CD4-positive, alpha-beta T cell treated with Interleukin-17A for 4 hours (primary cell): ENCODE measurements at regions not wholly inside any gene's neighbourhood (a gene's known extent, or its start where the extent isn't known, plus 50 kb on each side); places are given as distances from the start of the nearest gene placed in this dataset.

ENCODE experiments used
- DNase-seq: peaks from one replicate; pipeline ENCODE4 v3.0.0-alpha.2; 2020; ENCODE audit warnings: mixed read lengths

DNA sequence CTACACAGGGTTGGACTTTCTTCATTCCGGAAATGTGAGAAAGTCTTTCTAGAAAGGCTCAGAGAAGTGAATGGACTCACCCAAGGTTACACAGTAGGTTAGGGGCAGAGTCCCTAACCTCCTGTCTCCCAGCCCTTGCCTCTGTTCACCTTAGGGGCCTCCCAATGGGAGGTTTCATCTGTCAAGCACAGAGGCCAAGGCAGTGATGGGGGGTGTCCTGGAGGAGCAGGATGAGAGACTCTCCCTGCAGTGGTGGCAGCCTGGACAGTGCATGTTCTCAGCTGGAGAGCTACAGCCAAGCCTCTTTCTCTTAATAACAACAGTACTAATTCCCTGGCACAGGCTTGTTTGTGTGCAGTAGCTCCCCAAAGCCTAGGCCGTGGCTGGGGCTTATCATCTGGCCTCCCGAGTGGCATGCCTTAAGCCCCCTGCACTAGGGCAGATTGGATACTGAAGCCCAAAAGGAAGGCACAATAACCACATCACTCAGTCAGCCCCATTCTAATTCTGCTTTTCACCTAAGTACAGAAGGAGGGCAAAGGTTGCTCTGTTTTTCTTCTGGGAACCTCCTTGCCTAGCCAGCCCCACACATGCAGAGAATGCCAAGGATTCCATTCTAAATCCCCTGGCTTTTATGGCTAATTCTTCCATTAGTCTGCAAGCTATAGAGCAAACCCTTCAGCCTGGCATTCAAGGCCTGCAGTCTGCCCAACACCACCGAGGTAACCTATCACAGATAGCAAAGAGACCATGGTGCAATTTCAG, 50.2 kb upstream of the XPA start:
- DNase-seq = no peak

DNA sequence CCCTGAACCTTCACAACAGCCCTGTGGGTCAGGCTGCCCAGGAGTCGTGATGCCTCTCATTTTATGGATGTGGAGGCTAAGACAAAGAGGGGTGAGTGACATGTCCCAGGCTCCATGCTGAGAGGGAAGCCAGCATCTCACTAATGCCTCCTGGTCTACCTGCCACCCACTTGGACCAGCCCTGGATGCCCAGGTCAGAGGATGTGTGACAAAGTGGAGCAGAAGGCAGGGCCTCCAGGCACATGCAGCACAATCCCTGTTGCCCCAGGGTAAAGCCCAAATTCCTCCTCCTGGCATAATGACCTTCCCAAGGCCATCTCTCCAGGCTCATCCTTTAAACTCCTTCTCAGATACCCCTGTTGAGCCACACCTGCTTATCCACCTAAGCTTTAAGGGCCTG, 51.4 kb upstream of the XPA start:
- DNase-seq = no peak

DNA sequence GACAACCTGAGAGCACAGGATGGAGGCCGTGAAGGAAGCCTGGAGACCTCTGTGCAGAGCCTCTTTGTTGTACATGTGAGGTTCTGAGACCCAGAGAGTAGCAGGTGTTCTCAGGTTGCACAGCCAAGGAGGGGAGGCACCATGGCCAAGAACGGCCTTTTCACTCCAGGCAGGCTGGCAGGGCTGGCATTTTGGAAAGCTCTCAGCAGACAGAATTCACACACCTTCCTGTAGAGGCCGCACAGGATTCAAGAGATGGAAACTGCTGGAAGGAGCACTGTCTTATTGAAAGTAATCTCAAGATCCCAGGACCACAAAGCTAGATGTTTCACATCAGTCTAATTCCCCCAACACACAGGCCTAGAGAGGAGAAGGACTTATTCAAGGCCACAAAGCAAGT, 52.8 kb upstream of the XPA start:
- no peak for DNase-seq

DNA sequence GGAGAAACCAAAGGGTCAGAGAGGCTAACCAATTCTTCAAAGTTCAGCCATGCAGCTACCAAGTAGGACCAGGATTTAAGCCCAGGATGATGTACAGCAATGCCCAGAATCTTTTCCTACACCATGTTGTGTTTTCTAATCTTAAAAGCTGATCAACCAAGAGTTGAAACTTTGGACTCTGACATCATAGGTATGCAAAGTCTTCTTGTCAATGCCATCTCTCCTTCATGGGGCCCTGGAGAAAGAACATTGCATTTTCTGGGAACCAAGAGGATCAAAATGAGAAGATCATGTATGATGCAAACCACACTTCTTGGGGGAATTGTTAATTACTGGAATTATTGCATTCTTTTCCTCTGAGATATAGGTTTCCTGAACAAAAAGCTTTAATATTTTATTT, 54.4 kb upstream of the XPA start:
- DNase-seq = no peak

DNA sequence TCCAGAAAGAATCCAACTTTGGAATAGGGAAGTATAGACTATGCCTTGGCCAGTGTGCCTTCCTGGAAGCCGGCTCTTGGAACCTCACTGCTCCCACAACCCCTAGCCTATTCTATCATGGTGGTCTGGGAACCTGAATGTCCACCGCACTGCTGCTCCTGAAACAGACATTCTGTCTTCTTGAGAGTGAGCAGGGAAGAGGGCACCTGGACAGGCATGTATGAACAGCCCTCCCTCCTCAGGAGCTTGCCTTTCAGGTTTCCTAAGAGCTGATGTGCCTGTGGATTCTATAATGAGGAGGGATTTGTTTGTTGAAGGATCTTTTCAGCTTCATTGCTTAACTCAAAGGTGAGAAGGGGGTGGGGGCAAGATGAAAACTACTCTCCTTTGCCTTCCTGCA, 55.1 kb upstream of the XPA start:
- no peak for DNase-seq

DNA sequence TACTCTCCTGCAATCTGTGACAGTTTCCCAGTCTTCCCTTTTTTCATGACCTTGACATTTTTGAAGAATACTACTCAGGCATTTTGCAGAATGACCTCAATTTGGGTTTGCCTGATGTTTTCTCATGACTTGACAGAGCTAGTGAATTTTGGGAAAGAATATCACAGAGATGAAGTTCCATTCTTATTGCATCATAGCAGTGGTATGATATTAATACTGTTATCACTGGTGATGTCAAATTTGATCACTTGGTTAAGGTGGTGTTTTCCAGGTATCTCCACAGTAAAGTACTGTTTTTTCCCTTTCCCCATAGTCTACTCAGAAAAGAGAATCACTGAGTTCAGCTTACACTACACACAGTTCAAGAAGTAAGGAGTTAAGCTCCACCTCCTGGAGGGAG, 56.2 kb upstream of the XPA start:
- no peak for DNase-seq

DNA sequence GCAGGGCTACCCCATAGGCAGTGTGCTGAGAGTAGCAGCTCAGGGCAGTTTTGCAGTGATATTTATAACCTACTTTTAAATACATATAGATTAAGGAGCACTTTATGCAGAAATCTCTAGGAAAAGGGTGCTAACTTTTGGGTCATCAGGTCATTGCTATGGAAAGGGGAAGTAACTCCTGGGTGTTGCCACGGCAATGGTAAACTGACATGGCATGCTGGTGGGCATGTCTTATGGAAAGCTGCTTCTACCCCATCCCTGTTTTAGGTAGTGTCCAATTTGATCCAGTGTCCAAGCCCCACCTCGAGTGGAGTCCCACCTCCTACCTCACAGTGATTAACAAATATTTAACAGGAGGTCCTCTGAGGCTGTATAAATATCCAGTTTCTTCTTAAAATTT, 56.8 kb upstream of the XPA start:
- DNase-seq = no peak

DNA sequence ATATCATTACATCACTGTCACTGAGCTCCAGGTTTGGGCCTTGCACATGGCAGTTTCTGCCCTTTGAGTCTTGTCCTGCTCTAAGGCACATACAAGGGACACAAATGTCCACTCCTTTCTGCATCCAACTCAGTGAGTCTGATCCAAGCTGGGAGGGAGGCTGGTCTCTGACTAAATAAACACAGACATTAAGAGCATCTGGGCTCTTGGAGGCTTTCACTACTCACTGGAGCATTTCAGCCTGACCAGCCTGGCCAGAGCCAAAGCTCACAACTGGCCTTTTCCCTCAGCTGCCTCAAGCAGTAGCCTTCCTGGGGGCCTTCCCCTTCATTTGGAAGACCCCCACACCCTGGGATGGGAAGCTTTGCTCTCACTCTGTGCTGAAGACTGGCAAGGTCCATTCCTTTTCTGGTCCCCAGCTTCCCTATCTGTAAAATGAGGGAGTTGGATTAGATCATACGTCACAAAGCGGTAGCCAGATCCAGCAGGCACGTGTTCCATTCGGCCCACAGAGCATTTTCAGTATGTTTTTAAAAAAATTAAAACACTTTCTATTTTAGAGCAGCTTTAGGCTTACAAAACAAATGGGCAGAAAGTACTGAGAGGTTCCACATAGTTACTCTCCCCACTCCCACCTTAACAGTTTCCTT, 58.6 kb upstream of the XPA start:
- no peak for DNase-seq

DNA sequence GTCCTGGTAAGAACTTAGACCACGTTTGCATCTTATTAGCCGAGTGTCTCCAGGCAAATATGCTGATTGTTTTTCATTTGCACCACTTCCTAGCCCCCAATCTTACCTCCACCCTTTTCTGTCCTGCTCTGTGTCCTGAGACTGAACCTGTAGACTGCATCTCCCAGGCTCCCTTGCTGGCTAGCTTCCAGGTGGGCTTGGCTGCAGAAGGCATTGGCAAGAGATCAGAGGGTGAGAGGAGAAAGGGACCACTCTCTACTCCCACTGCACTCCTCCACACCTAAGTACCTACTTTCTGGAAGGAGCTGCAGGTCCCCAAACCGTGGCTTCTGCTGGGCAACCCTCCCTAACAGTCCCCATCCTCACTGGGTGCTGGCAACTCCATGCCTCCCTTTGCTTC, 59.9 kb upstream of the XPA start:
- no peak for DNase-seq

DNA sequence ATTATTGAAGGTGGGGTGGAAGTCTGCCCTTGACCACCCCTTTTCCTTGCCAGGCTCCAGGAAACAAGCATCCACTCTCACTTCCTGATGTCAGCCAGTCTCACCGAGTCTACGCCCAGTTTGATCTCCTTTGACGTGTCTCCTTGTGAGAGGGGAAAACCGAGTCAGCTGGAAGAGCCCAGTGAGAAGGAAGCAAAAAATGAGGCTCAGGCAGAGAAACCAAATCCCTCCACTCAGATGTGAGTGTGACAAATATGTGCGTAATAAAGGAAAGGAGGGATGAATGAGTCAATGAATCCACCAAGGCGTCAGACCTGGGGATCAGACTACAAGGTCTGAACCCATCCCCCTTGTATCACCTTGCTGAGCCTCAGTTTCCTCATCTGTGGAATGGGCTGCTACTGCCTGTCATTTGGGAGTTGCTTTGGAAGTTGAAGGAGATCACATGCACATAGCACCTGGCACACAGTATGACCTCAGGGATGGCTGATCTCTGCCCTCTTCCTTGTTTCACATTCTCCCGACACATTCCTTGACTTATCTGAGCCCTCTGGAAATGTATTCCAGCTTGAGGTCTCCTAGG, 61.3 kb upstream of the XPA start:
- DNase-seq = no peak

DNA sequence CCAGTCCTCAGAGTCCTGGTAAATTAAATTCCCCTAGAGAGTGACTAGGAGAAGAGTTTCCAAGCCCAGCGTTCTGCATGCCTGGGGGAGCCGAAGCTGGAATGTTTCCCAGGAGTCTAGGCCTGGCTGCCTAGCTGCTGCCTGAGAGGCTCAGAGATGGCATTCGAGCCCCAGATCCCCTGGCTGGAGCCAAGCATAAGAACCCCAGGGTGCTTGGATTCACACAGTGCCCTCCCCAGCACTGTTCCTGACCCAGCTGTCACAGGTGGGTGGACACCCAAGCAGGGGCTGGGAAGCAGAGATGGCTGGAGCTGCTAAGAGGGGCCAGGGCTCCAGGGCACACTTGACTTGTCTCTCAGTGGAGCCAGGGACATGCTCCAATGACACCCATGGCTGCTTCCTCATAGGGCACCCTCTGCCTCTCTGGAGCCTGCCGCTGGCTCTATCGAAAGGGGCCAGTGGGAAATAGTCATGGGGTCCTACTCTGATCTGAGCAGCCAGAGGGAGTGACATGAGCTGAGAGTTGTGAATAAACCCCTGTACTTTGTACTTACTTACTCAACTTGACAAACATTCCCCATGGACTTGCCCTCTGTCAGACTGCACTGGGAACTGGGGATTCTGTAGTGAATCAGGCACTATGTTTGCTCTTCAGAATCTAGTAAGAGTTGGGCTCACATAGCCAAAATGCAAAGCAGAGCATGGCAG, 62.6 kb upstream of the XPA start:
- DNase-seq = no peak

DNA sequence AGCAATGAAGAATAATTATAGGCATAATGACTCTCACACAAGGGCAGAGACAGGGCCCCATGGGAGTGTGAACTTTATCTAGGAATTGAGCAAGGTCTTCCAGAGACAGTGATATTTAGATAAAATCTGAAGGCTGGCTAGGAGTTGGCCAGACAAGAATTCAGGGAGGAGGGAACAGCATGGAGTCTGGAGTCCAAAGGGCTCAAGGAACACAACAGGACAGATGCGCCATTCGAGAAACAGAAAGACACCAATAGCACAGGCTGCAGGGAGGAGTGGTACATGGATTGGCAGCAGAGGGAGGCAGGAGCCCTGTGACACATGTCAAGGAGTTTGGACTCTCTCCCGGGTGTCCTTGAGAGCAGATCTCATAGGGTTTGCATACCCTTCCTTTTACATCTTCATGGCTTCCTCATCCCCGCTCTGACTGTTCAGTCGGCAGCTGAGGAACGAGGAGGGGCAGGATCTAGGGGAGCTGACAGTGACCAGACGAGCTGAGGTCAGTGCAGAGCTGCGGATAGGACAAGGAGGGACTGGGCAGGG, 64.0 kb upstream of the XPA start:
- no peak for DNase-seq

DNA sequence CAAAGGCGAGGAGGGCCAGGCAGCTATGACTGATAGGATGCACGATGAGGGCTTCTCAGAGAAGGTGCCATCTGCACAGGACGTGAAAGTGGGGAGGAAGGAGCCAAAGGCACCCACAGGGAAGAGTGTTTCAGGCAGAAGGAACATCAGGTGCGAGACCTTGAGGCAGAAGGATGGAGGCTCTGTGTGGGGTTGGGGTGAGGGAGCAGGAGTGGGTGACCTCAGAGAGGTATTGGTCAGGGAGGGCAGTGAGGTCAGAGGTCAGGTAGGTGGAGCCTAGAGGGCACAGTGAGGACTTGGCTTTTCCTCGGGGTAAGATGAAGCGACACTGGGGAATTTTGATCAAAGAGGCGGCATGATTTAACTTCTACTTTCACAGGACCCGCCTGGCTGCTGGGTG, 64.7 kb upstream of the XPA start:
- DNase-seq = no peak

DNA sequence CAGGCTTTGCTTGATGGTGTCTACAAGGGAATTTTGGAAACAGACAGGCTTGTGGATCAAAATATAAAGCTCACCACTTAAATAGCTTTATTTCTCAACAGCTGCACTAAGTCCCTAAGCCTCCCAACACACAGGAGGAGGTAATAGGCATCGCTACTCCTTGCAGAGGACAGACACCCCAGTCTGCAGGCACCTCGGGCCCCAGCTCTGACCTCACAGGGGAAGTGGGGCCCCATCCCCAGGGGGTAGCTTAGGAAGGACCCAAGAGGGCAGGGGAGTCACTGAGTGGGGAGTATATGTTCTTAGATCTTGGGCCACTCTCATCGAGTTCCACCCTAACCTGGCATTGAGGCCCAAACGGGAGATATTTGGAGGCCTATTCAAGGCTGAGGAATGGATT, 66.7 kb upstream of the XPA start:
- no peak for DNase-seq

DNA sequence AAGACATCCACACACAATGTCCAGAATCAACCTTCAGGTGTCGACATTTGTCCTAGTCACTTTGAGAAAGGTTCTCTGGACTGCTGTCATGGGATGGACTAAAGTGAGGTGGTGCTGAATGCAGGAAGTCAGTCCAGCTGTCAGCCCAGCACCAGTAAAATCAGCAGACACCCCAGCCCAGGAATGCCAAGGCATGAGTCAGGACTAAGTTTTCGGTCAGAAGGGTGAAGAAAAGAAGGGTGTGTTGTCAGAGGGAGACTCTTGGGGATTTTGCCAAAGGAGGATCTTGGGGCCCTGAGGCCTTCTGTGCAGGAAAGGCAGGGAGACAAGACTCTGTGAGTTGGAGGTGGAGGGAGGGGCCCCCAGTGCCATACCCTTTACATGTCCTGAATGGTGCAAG, 69.0 kb upstream of the XPA start:
- no peak for DNase-seq

DNA sequence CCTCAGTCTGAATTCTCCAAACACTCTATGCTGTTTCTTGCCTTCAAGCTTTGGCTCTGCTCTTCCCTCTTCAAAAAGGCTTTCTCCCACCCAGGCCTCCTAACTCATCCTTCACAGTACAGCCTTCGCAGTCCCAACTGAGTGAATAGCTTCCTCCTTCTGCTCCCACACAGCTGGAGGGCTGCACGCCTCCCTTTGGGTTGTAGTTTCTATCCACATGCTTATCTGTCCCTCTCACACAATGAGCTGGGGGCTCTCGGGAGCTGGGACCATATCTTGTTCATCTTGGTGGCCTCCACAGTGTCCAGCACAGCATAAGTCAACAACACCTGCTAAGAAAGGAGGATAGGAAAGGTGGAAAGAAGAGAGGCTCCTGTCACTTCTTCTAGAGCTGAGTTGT, 69.5 kb upstream of the XPA start:
- DNase-seq = no peak

DNA sequence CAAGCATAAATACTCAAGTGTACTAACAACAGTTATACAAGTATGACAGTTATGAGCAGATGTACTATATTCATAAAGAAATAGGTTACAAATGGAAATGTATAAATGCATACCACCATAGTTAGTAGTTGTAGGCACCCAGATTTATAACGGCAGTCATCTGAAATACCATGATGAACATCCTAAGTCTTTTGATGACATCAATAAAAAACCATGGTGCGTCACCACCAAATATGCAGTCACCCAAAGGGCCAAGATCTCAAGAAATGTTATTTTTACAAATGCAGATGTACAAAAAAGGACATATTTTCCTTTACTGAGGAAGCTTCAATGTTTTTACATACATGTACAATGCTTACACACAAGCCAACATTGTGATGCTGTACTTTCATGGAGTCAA, 70.8 kb upstream of the XPA start:
- no peak for DNase-seq

DNA sequence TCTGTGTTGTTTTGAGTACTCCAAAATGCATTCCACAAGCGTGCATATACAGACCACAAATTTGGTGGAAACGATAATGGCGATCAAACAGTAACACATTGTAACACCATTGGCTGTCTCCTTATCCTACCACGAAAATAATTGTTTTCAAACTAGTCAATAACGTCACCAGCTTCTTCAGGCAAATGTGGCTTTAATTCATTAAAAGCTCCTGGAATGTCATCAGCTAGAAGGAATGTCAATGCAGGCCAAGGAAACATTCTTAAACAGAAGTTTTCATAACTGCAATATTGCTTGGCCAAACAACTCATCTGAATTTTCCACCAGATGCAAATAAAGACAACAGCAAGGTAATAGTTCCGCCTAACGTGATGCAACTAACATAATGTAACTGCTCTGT, 71.6 kb upstream of the XPA start:
- no peak for DNase-seq

DNA sequence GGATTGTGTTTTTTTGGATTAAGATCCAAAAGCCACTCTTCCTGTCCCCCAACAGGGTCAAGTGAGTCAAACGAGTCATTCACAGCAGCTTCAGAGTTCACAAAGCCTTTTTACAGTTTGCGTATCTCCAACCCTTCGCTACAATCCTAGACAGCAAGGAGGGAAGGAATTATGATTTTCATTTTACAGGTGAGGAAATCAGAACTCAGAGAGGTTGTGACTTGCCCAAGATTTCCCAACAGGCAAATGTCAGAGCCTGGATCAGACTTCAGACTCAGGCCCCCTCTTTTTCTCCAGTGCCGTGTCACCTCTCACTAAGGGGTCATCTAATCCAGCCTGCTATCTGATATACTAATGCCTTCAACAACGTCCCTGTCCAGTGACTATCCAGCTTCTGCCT, 72.1 kb upstream of the XPA start:
- DNase-seq = no peak

DNA sequence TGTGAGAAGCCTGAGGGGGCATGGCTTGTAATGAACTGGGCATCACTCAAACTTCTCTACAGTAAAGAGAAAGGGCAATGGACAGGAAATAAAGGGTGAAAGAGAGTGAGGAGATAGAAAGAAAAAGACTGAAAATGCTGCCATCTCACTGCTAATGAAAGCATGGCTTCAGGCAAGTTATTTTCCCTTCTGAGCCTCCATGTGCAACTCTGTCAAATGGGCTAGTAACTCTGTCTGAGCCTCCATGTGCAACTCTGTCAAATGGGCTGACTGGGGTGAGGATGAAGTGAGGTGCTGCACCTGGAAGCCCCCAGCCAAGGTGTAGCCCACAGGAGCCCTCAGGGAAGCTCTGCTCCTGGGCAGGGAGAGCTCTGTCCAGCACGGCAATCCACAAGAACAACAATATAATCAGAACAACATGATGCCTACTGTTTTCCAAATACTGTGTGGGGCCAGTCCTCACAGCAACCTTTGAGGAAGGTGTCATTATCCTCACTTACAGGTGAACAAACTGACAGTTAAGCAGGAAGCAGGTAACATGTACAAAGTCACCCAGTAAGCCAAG, 73.8 kb upstream of the XPA start:
- no peak for DNase-seq

DNA sequence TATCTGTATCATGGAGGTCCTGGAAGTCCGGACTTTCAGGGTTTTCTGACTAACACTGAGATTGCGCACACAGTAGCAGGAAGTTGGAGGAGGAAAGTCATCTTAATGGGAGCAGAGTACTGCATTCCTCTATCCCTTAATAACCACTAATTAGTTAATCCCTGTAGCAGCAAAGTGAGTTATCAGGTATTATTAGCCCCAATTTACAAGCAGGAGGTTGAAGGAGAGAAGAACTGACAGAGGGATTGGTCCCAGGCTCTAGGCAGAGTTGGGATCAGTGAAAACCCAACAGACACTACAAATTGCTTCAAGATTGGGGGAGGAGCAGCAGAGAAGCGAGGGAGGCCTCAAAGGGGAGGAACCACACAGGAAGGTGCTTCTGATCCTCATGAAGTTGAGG, 74.5 kb upstream of the XPA start:
- DNase-seq = no peak

DNA sequence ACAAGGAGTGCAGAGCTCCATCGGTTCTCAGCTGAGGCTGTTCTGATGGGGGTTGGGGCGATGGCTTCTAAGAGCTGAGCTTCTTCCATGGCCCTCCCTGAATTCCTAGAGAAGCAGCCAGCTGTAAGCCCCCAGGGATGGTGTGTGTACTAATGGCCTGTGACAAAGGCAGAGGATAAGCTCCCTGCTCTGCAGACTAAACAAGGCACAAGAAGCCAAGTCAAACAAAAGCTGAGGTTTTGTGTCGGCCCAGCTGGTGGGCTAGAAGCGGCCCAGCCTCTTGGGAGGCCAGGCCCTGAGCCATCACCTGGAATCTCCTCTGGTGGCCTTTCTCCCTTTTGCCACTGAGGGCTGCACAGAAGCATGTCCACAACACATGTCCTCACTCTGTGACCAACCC, 75.0 kb upstream of the XPA start:
- DNase-seq = no peak

DNA sequence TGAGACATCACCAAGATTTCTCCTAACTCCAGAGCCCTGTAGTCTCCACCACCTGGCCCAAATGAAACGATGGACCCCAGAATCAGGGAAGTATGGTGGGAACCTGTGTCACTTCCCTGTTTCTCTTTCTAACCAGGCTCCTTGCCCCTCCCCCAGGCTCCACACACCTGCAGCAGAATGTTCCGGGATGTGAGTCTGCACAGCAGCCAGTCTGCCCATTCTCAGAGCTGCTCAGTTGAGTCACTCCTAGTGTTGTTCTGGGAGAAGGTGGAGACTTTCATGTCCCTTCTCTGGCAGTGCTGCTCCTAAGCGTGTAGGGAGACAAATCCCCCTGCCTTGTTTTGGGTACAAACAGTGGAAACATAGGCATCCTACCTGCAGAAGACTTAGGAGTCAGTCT, 76.0 kb upstream of the XPA start:
- DNase-seq = no peak
